GM23338 (cell line): ENCODE measurements at regions not wholly inside any gene's neighbourhood (a gene's known extent, or its start where the extent isn't known, plus 50 kb on each side); places are given as distances from the start of the nearest gene placed in this dataset.

ENCODE experiments used
- ATAC-seq: fragments of 200-7000 bp; cut with Tn5 transposase; 3 replicates; pipeline ENCODE4 v1.9.1; 2020
- DNase-seq: peaks from one replicate; pipeline ENCODE4 v3.0.0-alpha.2; 2015; ENCODE audit warnings: low spot score
- H2AFZ ChIP-seq: fragments of 200-600 bp; sonication (generic); 2 replicates; pipeline ENCODE4 v1.8.0; 2016; ENCODE audit warnings: antibody characterized with exemption, mild to moderate bottlenecking, moderate library complexity
- H3F3A ChIP-seq: fragments of 200-600 bp; sonication (generic); replicated peaks from 2 replicates; pipeline ENCODE4 v1.8.0; 2017; ENCODE audit warnings: antibody characterized with exemption, mixed run types, low read depth
- H3K27ac ChIP-seq: fragments of 200-600 bp; sonication (generic); 2 replicates; pipeline ENCODE4 v1.6.1; 2016; ENCODE audit warnings: low read depth
- H3K27me3 ChIP-seq: fragments of 200-600 bp; sonication (generic); 2 replicates; pipeline ENCODE4 v1.8.0; 2016; ENCODE audit warnings: mild to moderate bottlenecking, mixed run types, moderate library complexity; ENCODE audit not compliant: insufficient read depth
- H3K36me3 ChIP-seq: fragments of 200-600 bp; sonication (generic); 2 replicates; pipeline ENCODE4 v1.8.0; 2016; ENCODE audit warnings: mild to moderate bottlenecking; ENCODE audit not compliant: insufficient read depth
- H3K4me1 ChIP-seq: fragments of 200-600 bp; sonication (generic); 2 replicates; pipeline ENCODE4 v1.8.0; 2016; ENCODE audit warnings: mild to moderate bottlenecking, moderate library complexity; ENCODE audit not compliant: insufficient read depth
- H3K4me2 ChIP-seq: fragments of 200-600 bp; sonication (generic); 2 replicates; pipeline ENCODE4 v1.7.1; 2017; ENCODE audit warnings: mixed run types
- H3K4me3 ChIP-seq: fragments of 200-600 bp; sonication (generic); 2 replicates; pipeline ENCODE4 v1.6.1; 2016; ENCODE audit warnings: mixed run types
- H3K79me2 ChIP-seq: fragments of 200-600 bp; sonication (generic); replicated peaks from 2 replicates; pipeline ENCODE4 v1.8.0; 2017; ENCODE audit warnings: mild to moderate bottlenecking; ENCODE audit not compliant: insufficient read depth
- H3K9me2 ChIP-seq: fragments of 200-600 bp; sonication (generic); 2 replicates; pipeline ENCODE4 v1.8.0; 2017; ENCODE audit not compliant: insufficient read depth
- H4K20me1 ChIP-seq: fragments of 200-600 bp; sonication (generic); replicated peaks from 2 replicates; pipeline ENCODE4 v1.8.0; 2017; ENCODE audit warnings: mild to moderate bottlenecking; ENCODE audit not compliant: insufficient read depth
- H3K27ac Mint-ChIP-seq: 2 replicates; pipeline ENCODE4 v1.8.0; 2020; ENCODE audit warnings: inconsistent platforms, mild to moderate bottlenecking, moderate library complexity, mixed read lengths
- H3K27me3 Mint-ChIP-seq: 3 replicates; pipeline ENCODE4 v1.8.0; 2022; ENCODE audit warnings: low read depth, mild to moderate bottlenecking, moderate library complexity, mixed read lengths, inconsistent platforms; ENCODE audit not compliant: insufficient read depth, poor library complexity
- H3K36me3 Mint-ChIP-seq: 3 replicates; pipeline ENCODE4 v1.8.0; 2021; ENCODE audit warnings: low read depth, mild to moderate bottlenecking, inconsistent platforms, moderate library complexity, mixed read lengths
- H3K4me1 Mint-ChIP-seq: 3 replicates; pipeline ENCODE4 v1.8.0; 2020; ENCODE audit warnings: mild to moderate bottlenecking, inconsistent platforms, mixed read lengths
- H3K4me3 Mint-ChIP-seq: 3 replicates; pipeline ENCODE4 v1.8.0; 2021; ENCODE audit warnings: moderate library complexity, mild to moderate bottlenecking, inconsistent platforms, mixed read lengths
- H3K9me3 Mint-ChIP-seq: 3 replicates; pipeline ENCODE4 v1.8.0; 2020; ENCODE audit warnings: moderate library complexity, mild to moderate bottlenecking, inconsistent platforms, mixed read lengths
- CREB1 ChIP-seq: fragments of 250-450 bp; sonication (Bioruptor Pico); IDR thresholded peaks from 2 replicates; pipeline ENCODE4 v1.5.0; 2020; ENCODE audit warnings: low read depth, mild to moderate bottlenecking, moderate library complexity
- CTCF ChIP-seq, 2 experiments: fragments of 200-600 bp in 1 of 2; sonication (generic) in 1 of 2; conservative IDR thresholded peaks; 2 replicates each; pipeline versions ENCODE4 v1.5.1 to v1.6.1; 2016 to 2017; ENCODE audit warnings: antibody characterized with exemption in 2 of 2, low read depth in 2 of 2, mild to moderate bottlenecking in 2 of 2, moderate library complexity in 1 of 2
- ETS1 ChIP-seq: IDR thresholded peaks from 2 replicates; pipeline ENCODE4 v1.6.1; 2016; ENCODE audit warnings: antibody characterized with exemption
- EZH2 ChIP-seq: fragments of 200-600 bp; sonication (generic); IDR thresholded peaks from one replicate; pipeline ENCODE4 v1.8.0; 2017; ENCODE audit warnings: antibody characterized with exemption, mild to moderate bottlenecking, low read depth; ENCODE audit not compliant: unreplicated experiment
- EZH2phosphoT487 ChIP-seq: fragments of 200-600 bp; sonication (generic); IDR thresholded peaks from one replicate; pipeline ENCODE4 v1.8.1; 2018; ENCODE audit warnings: antibody characterized with exemption; ENCODE audit not compliant: unreplicated experiment
- JUNB ChIP-seq: IDR thresholded peaks from one replicate; pipeline ENCODE4 v1.6.1; 2016; ENCODE audit warnings: antibody characterized with exemption; ENCODE audit not compliant: unreplicated experiment
- NANOG ChIP-seq: IDR thresholded peaks from 2 replicates; pipeline ENCODE4 v1.6.1; 2016; ENCODE audit warnings: antibody characterized with exemption, borderline replicate concordance
- POLR2AphosphoS5 ChIP-seq: IDR thresholded peaks from 2 replicates; pipeline ENCODE4 v1.6.1; 2016; ENCODE audit warnings: antibody characterized with exemption, low read depth
- REST ChIP-seq: IDR thresholded peaks from one replicate; pipeline ENCODE4 v1.6.1; 2018; ENCODE audit warnings: antibody characterized with exemption; ENCODE audit not compliant: unreplicated experiment
- STAT1 ChIP-seq: IDR thresholded peaks from one replicate; pipeline ENCODE4 v1.6.1; 2016; ENCODE audit warnings: antibody characterized with exemption; ENCODE audit not compliant: unreplicated experiment
- ZNF114 ChIP-seq: fragments of 250-450 bp; sonication (Bioruptor Pico); IDR thresholded peaks from 2 replicates; pipeline ENCODE4 v1.5.0; 2020; ENCODE audit warnings: mild to moderate bottlenecking, moderate library complexity
- ZNF331 ChIP-seq: fragments of 250-450 bp; sonication (Bioruptor Pico); IDR thresholded peaks from 2 replicates; pipeline ENCODE4 v1.5.0; 2020; ENCODE audit warnings: low read depth, mild to moderate bottlenecking, moderate library complexity
- ZNF462 ChIP-seq: fragments of 250-450 bp; sonication (Bioruptor Pico); IDR thresholded peaks from 2 replicates; pipeline ENCODE4 v1.5.0; 2020; ENCODE audit warnings: mild to moderate bottlenecking, moderate library complexity

GRCh38 chr4:147194604-147195003 lies 248.9 kb upstream of the TTC29 start:
- Histone ChIP-seq H3K4me3 (no peak overlapping the region), H3K27ac (no peak overlapping the region), H3K4me1 (peaks cover 8% of the 10 kb centered on the region; the same call in 1 of the 2 replicates), H3K4me2 (no peak overlapping the region), H3K36me3 (no peaks in the 10 kb centered on the region), H3K9me2 (no peaks in the 10 kb centered on the region), H3K27me3 (no peaks in the 10 kb centered on the region), H2AFZ (no peak overlapping the region), H4K20me1 (no peaks in the 10 kb centered on the region), H3K79me2 (no peaks in the 10 kb centered on the region), H3F3A (no peaks in the 10 kb centered on the region)
- H3K27ac Mint-ChIP-seq = peak overlapping the region; percentile 26; the same call in 1 of the 2 replicates
- no peak overlapping the region for H3K4me3 Mint-ChIP-seq
- ATAC-seq (no peak), DNase-seq (no peak)
- peaks cover 21% of the 10 kb centered on the region for H3K4me1 Mint-ChIP-seq
- TF ChIP-seq REST (no peak), STAT1 (no peak), ZNF331 (CRISPR knock-in tag) (no peak), ZNF114 (no peak), CTCF (conservative IDR thresholded peaks at IDR 0.05; ENCODE audit: low read depth in 2 of 2) (no peak), NANOG (no peak), JUNB (no peak), POLR2AphosphoS5 (no peak), ZNF462 (CRISPR knock-in tag) (no peak), ETS1 (no peak), CREB1 (CRISPR knock-in tag) (no peak), EZH2 (no peak), EZH2phosphoT487 (no peak)
- H3K9me3 Mint-ChIP-seq = no peaks in the 10 kb centered on the region; the same call in 2 of the 3 replicates
- no peaks in the 10 kb centered on the region for H3K36me3 Mint-ChIP-seq
- no peaks in the 10 kb centered on the region for H3K27me3 Mint-ChIP-seq
